GM18507 (cell line): ENCODE measurements at regions not wholly inside any gene's neighbourhood (a gene's known extent, or its start where the extent isn't known, plus 50 kb on each side); places are given as distances from the start of the nearest gene placed in this dataset.

Experiments
- DNase-seq: peaks from one replicate; pipeline ENCODE4 v3.0.0; 2011; ENCODE audit warnings: low read depth; ENCODE audit not compliant: insufficient read length; ENCODE audit errors: extremely low spot score
- FAIRE-seq: peaks from 2 replicates; lab custom pipeline; 2011; peaks lifted over from hg19 to GRCh38; lab: Jason Lieb, UNC

- DNase-seq = no peak
- no peak for FAIRE-seq
Observed at GRCh38 chr13:40168425-40169166, 497.8 kb downstream of the FOXO1 start.

GRCh38 chr13:40169476-40169875 lies 497.0 kb downstream of the FOXO1 start:
- FAIRE-seq (no peak), DNase-seq (no peak)

GRCh38 chr13:40170091-40170490 lies 496.4 kb downstream of the FOXO1 start:
- DNase-seq (no peak), FAIRE-seq (no peak)

GRCh38 chr13:40170982-40171381 lies 495.5 kb downstream of the FOXO1 start:
- DNase-seq (no peak), FAIRE-seq (no peak)

- DNase-seq (no peak), FAIRE-seq (no peak)
Observed at GRCh38 chr13:40171566-40171965, 494.9 kb downstream of the FOXO1 start.

GRCh38 chr13:40172149-40172591 lies 494.3 kb downstream of the FOXO1 start:
- no peak for FAIRE-seq

GRCh38 chr13:40172878-40173277 lies 493.6 kb downstream of the FOXO1 start:
- DNase-seq = no peak

More at GRCh38 chr13:40172149-40172591, 494.3 kb downstream of the FOXO1 start:
- no peak for DNase-seq

GRCh38 chr13:40175639-40176038 lies 490.8 kb downstream of the FOXO1 start:
- DNase-seq = no peak
- FAIRE-seq = no peak

More at GRCh38 chr13:40172878-40173277, 493.6 kb downstream of the FOXO1 start:
- FAIRE-seq = no peak

GRCh38 chr13:40176242-40176641 lies 490.2 kb downstream of the FOXO1 start:
- DNase-seq = no peak
- FAIRE-seq = no peak

- FAIRE-seq (no peak), DNase-seq (no peak)
Observed at GRCh38 chr13:40178130-40178529, 488.3 kb downstream of the FOXO1 start.

- DNase-seq (no peak), FAIRE-seq (no peak)
Observed at GRCh38 chr13:40179445-40180281, 486.8 kb downstream of the FOXO1 start.

GRCh38 chr13:40180776-40181175 lies 485.7 kb downstream of the FOXO1 start:
- FAIRE-seq (no peak), DNase-seq (no peak)

GRCh38 chr13:40181203-40181845 lies 485.1 kb downstream of the FOXO1 start:
- FAIRE-seq (no peak), DNase-seq (no peak)

- FAIRE-seq (no peak), DNase-seq (no peak)
Observed at GRCh38 chr13:40182591-40182990, 483.9 kb downstream of the FOXO1 start.

- FAIRE-seq = no peak
- DNase-seq = no peak
Observed at GRCh38 chr13:40185414-40185813, 481.0 kb downstream of the FOXO1 start.

- FAIRE-seq = no peak
Observed at GRCh38 chr13:40186041-40186440, 480.4 kb downstream of the FOXO1 start.

GRCh38 chr13:40186626-40187323 lies 479.7 kb downstream of the FOXO1 start:
- FAIRE-seq = no peak
- DNase-seq = no peak

More at GRCh38 chr13:40186041-40186440, 480.4 kb downstream of the FOXO1 start:
- no peak for DNase-seq

GRCh38 chr13:40187324-40187795 lies 479.1 kb downstream of the FOXO1 start:
- DNase-seq (no peak), FAIRE-seq (no peak)

- FAIRE-seq (no peak), DNase-seq (no peak)
Observed at GRCh38 chr13:40187841-40188591, 478.4 kb downstream of the FOXO1 start.
